GM18909 (cell line): ENCODE measurements at regions not wholly inside any gene's neighbourhood (a gene's known extent, or its start where the extent isn't known, plus 50 kb on each side); places are given as distances from the start of the nearest gene placed in this dataset.
"Not testable (repeated sequence)": the region's sequence is repeated elsewhere in the genome, so short reads cannot be mapped to it uniquely, and the experiment has no call there.

Experiments used
- ATAC-seq: cut with Tn5 transposase; IDR thresholded peaks from one replicate; pipeline ENCODE4 v1.9.1; 2021; ENCODE audit warnings: mild to moderate bottlenecking; ENCODE audit not compliant: unreplicated experiment, poor library complexity

DNA sequence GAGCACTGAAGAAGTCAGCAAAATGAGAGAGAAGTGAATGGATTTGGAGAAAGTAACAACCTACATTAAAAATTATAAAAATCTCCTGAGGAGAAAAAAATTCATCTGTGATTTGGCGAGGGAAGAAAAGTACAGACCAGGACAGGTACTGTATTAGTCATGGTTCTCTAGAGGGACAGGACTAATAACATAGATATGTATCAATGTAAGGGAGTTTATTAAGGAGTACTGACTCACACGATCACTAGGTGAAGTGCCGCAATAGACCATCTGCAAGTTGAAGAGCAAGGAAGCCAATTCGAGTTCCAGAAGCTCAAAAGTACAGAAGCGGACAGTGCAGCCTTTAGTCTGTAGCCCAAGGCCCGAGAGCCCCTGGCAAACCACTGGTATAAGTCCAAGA, 1004.4 kb upstream of the ALCAM start:
- no peak for ATAC-seq

DNA sequence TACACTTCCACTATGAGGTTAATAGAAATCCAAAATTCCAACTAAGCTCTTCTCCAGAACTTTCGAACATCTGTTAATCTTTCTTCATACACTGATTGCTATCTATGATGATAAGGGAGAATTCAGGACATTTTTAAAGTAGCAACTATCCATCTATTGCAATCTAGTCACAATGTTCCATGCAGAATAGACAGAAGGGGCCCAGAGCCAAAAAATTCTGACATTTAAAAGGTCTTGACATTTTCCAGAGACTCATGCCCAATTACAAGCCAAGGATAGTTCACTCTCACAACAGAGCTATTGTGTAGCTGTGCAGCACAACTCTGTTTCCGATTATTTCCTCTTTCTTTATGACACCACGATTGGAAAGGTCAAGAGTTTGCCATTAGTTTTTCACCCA, 999.7 kb upstream of the ALCAM start:
- no peak for ATAC-seq

DNA sequence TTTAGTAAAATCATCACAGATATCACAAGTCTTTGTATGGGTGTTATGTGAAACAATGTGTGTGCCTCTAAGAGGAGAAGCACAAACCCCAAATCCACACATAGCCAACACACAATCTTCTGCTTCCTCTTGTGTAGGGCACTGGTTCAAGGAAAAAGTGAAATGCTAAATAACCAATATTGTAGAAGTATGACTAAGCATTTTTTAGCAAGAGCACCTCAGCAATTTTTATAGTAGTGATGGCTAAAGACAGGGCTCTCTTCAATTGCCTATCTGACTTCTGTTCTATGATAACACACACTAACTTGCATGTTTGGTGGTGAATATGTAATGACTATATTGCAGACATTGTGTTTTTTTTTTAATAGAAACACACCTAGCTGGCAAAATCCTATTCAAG, 997.9 kb upstream of the ALCAM start:
- no peak for ATAC-seq

DNA sequence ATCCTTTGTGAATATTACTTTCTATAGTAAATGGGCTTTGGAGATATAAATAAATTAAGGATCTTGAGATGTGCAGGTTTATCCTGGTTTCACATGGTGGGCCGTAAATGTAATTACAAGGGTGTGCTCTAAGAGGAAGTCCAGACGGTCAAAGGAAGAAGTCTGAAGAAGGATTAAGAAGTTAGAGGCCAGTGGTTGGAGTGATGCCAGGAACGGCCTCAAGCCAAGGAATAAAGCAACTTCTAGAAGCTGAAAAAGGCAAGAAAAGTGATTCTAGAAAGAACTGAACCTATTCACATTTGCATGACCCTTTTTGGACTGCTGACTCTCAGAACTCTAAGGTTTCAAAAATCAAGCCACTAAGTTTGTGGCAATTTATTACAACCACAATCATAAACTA, 981.3 kb upstream of the ALCAM start:
- no peak for ATAC-seq

DNA sequence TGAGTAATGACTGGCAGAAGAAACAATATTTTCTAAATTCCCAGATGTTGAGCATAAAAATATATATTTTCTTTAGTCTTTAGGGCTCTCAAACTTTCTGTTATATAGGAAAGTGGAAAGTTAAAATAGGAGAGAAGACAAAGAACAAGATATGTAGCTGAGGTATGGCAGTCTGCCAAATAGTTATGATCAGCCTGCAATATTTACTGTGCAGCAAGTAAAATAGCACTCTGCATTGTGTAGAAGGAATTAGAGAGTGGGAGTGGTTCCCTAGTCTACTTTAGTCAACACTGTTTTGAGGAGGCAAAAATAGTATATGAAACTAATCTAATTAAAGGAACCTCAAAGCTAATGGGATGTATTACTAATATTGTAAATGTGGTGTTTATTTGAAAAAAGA, 978.1 kb upstream of the ALCAM start:
- ATAC-seq = no peak

DNA sequence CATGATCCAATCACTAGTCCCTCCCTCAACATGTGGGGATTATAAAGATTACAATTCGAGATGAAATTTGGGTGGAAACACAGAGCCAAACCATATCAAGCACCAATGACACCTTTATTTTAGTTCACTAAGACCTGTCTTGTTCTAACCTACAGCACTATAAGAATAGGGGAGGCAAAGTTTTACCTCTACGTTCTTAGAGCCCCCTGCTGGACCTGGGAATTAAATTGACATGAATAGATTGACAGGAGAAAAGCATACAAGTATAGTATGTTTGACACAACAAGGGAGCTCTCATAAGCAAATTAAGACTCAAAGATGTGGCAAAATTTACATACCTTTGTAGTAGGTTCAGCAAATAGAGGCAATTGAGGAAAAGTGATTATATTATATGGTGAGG, 974.4 kb upstream of the ALCAM start:
- ATAC-seq = no peak

DNA sequence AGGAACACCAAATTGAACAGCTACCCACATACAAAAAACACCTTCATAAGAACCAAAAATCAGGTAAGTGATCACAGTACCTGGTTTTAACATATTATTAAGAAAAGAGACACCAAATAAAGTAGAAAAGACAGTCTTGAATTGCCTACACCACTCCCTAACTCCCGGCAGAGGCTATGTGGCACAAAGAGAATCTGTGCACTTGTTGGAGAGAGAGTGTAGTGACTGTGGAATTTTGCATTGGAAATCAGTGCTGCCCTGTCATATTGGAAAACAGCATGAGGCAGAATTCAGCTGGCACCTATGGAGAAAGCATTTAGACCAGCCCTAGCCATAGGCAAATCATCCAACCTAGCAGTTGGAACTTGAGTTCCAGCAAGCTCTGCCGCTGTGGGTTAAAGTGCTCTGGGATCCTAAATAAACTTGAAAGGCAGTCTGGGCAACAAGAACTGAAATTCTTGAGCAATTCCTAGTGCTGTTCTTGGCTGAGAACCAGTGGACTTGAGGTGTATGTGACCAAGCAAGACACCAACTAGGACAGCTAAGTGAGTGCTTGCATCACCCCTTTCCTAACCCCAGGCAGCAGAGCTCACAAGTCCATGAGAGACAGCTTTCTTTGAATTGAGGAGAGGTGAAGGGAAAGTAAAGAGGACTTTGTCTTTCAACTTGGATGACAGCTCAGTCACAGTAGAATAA, 969.6 kb upstream of the ALCAM start:
- no peak for ATAC-seq

DNA sequence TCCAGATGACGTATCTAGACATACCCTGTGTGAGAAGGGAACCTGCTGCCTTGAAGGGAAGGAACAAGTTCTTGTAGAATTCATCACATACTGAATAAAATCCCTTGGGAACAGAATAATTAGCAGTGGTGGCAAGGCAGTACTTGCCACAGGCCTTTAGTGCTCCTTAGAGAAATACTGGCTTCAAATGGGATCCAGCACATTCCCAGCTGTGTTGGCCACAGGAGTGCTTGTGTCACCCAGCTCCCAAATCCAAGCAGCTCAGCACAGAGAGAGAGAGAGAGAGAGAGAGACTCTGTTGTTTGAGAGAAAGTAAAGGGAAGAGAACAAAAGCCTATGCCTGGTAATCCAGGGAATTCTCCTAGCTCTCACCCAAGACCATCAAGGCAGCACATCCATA, 969.0 kb upstream of the ALCAM start:
- ATAC-seq = no peak

DNA sequence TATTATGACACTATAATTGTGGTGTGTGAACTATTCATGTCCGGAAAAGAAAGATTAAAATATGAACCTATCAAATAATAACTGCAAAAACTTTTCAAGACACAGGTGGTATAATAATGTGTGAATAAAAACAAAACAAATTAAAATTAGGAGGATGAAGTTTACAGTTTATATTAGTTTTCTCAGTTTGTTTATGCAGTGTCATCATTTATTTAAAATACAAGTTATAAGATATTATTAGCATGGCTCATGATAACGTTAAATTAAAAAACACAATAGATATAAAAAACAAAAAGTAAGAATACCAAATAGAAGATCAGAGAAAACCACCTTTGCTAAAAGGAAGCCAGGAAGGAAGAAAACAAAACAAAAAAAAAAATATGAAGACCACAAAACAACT, 963.8 kb upstream of the ALCAM start:
- ATAC-seq = no peak

DNA sequence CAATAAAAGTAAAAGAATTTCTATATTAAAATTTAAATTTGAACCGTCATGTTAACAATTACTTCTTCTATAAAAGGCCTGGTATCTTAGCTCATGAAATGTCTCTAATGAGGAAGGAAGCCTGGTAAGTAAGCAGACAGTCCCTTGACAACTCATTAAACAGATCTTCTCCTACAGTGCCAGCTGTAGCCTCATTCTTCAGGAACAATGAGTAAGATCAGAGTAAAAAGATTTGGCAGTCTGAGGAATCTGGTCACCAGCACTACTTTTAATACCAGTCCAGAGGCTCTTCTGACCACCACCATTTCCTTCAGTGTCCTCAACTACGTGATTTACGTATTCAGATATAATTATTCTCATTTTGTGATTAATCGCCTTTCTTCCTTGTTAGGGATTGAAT, 955.0 kb upstream of the ALCAM start:
- ATAC-seq = no peak

DNA sequence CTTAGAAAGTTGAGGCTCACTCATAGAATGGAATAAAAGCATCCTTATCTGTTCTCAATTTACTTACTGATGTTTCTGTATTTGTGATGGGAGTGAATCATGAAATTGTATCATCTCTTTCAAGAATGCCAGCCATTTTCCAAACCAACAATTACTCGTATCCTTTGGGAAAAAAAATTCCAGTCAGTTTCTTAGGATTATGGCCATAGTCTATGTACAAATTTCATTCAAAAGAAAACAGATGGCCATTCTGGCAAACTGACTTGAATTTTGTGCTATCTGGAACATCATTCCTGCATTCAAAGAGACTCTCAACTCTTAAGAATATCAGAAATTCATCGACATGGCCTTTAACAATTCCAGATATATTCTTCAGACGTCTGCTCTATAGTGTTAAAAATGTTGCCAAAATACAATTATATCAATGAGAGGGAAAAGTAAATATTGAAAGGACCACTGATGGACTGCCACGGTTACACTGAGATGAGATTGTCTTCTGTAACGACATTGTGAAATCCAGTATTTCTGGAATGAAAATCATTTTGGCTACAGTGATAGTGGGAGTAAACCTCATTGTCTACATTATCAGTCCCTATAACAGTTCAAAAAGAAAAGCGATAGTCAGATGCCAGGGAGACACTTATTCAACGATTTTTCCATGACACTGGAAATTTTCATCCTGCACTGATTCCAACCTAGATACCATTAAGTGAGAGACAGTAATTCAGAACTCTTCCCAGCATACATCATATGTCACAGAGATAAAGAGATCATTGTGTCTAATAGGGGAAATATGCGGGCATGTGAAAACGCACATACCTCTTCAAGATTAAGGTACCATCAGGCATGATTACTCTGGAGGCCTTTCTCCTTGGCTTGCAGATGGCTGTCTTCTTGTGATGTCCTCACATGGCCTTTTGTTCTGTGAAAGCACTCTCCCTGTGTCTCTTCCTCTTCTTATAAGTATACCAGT, 953.8 kb upstream of the ALCAM start:
- ATAC-seq = no peak

DNA sequence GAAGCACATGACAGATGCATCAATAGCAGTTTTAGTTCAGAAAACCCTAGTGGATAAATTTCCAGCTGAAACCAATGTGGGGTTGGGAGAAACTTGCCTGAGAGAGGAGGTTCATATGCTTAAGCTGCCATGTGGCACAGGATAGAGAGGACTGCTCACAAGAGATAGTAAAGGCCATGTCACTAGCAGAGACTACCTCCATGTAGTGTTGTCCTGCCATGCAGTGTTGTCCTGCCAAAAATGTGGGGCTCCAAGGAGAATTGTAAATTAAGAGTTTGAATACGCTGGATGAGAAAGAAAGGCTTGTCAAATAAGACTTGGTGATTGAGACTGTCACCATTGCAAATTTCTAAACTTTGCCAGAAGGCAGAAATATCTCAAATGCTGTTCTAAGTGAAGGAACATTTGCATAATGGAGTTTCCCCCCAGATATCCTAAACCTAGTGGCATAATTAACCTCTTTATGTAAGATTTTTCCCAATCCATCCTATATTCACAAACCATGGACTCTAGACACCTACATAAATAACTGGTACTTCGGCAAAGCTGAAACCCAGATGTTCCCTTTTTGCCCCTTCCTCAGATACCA, 938.3 kb upstream of the ALCAM start:
- no peak for ATAC-seq

DNA sequence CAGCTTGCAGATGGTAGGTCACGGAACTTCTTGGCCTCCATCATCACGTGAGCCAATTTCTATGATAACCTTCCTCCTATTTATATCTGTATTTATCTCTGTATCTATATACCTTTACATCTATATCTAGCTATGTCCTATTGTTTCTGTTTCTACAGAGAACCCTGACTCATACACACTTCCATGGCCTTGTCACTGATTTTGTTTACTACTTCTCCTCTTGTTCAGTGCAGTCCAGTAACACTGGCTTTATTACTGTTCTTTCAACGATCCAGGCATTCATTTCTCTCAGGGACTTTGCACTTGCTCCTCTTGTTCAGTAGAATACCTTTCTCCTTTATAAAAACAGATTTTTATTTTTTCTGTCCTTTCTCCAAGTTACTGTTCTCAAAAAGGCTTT, 937.0 kb upstream of the ALCAM start:
- no peak for ATAC-seq

DNA sequence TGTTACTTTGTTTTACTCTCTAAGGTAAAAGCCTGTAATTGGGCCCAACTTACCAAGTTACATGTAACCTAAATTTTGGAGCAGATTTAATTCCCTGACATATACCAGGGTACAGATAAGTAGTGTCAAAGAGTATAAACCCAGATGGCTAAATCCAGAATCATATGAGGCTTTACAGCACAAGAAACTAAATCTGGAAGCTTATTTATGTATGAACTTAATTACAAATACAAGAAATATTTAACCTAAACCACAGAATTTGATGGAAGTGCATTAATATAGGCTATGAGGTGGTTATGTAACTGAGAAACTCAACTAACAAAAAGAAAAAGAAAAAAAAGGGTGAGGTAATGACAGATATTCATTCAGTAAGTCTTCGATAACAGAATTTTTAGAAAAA, 930.2 kb upstream of the ALCAM start:
- ATAC-seq = no peak

DNA sequence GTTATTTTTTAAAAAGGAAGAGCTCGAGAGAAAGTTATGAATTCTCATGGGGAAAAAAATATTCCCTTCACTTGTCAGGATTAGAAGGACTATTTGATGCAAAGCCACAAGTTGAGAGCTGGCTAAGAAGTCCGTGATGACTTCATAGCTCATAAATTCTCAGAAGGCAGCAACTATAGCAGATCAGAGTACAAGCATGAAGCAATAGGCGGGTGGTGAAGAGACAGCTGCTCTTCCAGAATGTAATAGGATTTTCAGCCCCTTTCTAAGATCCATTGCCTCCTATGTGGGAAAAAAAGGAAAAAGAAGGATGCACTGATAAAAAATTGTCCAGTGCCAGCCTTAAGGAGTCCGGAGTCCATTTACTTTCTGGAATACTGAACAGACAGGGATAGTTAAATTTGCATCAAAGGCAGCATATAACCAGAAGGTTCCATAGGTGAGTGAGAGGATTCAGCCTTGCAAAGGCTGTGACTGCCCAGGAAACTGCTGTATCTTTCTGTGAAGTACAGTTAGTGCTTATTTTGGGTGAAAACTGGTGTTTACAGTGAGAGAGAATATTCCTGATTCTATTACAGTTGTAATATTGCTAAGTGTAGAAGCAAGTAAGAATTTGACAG, 929.5 kb upstream of the ALCAM start:
- ATAC-seq = no peak

DNA sequence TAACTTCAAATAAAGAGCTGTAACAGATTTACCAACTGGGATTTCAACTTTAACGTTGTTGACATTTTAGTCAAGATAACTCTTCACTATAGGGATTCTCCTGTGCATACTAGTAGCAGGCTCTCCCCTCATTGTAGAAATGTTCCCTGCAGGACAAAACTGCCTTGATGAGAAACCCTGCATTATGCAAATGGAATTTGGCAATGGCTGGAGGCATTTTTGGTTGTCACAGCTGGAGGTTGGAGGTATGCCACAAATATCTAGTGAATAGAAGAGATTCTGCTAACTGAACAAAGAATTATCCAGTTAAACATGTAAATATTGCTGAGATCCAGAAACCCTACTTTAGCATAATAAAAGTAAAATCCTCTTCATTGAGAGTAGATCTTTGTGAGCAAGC, 928.8 kb upstream of the ALCAM start:
- ATAC-seq = no peak

DNA sequence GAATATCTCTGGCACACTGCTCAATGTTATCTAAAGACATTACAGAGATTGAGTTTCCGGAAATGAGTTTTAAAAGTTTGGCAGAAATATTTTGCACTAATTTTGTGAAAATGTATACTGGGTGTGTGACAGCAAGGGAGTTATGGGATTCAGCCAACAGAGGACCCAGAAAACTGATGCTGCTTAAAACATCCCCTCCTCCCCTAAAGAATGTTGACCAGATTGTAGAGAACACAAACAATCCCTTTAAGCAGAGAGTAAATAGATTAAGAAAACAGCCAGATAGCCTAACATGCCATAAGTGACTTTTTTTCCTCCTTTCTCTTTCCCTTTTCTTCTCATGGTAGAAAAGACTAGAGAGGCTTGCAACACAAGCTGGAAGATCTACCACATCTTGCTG, 928.0 kb upstream of the ALCAM start:
- no peak for ATAC-seq

DNA sequence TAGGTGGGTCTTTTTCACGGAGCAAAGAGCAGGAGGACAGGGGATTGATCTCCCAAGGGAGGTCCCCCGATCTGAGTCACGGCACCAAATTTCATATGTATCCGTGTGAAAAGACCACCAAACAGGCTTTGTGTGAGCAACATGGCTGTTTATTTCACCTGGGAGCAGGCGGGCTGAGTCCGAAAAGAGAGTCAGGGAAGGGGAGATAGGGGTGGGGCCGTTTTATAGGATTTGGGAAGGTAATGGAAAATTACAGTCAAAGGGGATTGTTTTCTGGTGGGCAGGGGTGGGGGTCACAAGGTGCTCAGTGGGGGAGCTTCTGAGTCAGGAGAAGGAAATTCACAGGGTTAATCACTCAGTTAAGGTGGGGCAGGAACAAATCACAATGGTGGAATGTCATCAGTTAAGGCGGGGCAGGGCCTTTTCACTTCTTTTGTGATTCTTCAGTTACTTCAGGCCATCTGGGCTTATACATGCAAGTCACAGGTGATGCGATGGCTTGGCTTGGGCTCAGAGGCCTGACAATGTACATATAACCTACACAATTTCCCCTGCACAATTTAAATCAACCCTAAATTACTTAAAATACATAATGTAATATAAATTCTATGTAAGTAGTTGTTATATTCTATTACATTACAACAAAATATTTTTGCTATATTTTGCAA, 921.3 kb upstream of the ALCAM start:
- ATAC-seq = not testable (repeated sequence)

DNA sequence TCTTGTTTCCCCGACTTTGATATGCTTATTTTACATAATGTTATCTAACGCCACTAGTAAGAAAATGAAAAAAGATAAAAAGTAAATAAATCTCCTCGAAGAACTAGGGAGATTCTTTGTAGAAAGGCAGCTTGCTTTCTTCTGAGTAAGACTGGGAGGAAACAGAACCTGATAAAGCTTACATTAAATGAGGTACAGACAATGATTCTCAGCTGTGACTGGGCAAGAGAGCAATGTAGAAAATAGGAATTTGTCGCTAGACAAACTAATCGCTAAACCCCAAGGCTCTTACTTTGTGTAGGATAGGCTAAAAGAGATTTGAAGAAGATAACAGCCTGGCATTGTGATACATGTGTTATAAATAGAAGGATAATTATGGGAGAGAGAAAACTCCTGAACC, 919.0 kb upstream of the ALCAM start:
- ATAC-seq = no peak

DNA sequence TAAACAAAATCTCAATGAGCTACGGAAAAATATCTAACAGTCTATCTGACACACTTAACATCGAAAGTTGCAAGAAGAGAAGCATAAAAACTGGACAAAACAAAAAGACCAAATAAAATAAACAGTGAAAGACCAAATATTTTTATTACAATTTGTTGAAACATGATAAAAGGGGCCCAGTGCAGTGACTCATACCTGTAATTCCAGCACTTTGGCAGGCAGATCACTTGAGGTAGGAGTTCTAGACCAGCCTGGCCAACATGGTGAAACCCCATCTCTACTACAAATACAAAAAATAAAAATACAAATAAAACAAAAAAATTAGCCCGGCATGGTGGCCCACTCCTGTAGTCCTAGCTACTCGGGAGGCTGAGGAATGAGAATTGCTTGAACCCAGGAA, 914.0 kb upstream of the ALCAM start:
- no peak for ATAC-seq
